Ascending aorta (tissue), 2 donors: ENCODE measurements at regions not wholly inside any gene's neighbourhood (a gene's known extent, or its start where the extent isn't known, plus 50 kb on each side); places are given as distances from the start of the nearest gene placed in this dataset.
"Not testable (repeated sequence)": the region's sequence is repeated elsewhere in the genome, so short reads cannot be mapped to it uniquely, and the experiment has no call there.

ENCODE experiments used
- DNase-seq, 2 donors: peaks; one replicate each; pipeline ENCODE4 v3.0.0-alpha.2; 2019; ENCODE audit warnings: low spot score in 2 of 2
- H3K27ac ChIP-seq, 2 donors: fragments of 200-600 bp; sonication (generic); one replicate each; pipeline ENCODE4 v1.5.1; 2016 to 2017; ENCODE audit warnings: mild to moderate bottlenecking in 1 of 2
- H3K27me3 ChIP-seq: fragments of 200-600 bp; sonication (generic); one replicate; pipeline ENCODE4 v1.5.1; 2017
- H3K36me3 ChIP-seq, 2 donors: fragments of 200-600 bp; sonication (generic); one replicate each; pipeline ENCODE4 v1.5.1; 2016
- H3K4me1 ChIP-seq, 2 donors: fragments of 200-600 bp; sonication (generic); one replicate each; pipeline ENCODE4 v1.5.1; 2016 to 2017; ENCODE audit warnings: mild to moderate bottlenecking in 1 of 2
- H3K4me3 ChIP-seq, 2 donors: fragments of 200-600 bp; sonication (generic); one replicate each; pipeline ENCODE4 v1.5.1; 2016 to 2017; ENCODE audit warnings: mild to moderate bottlenecking in 1 of 2
- H3K9me3 ChIP-seq, 2 donors: fragments of 200-600 bp; sonication (generic); one replicate each; pipeline ENCODE4 v1.5.1; 2016
- intact Hi-C: fragments of 100-400 bp; cut with DNase I; formaldehyde crosslinking; loops from one replicate; pipeline ENCODE4 v1.15.1; 2023
- TF ChIP-seq, protein P1 (sequence below), 3 experiments: fragments of 200-600 bp in 2 of 3; fragments of 450-650 bp in 1 of 3; sonication (generic) in 2 of 3; IDR thresholded peaks; one replicate each; pipeline ENCODE4 v1.5.1; 2016 to 2019; ENCODE audit warnings: antibody characterized with exemption in 3 of 3, mild to moderate bottlenecking in 1 of 3, moderate library complexity in 1 of 3

GRCh38 chr9:73270967-73271721 is 119.5 kb downstream of the ANXA1 start:
- intact Hi-C loops: no loop called here
- H3K36me3 ChIP-seq: no peaks in the 10 kb centered on the region
- TF ChIP-seq, protein P1, sequence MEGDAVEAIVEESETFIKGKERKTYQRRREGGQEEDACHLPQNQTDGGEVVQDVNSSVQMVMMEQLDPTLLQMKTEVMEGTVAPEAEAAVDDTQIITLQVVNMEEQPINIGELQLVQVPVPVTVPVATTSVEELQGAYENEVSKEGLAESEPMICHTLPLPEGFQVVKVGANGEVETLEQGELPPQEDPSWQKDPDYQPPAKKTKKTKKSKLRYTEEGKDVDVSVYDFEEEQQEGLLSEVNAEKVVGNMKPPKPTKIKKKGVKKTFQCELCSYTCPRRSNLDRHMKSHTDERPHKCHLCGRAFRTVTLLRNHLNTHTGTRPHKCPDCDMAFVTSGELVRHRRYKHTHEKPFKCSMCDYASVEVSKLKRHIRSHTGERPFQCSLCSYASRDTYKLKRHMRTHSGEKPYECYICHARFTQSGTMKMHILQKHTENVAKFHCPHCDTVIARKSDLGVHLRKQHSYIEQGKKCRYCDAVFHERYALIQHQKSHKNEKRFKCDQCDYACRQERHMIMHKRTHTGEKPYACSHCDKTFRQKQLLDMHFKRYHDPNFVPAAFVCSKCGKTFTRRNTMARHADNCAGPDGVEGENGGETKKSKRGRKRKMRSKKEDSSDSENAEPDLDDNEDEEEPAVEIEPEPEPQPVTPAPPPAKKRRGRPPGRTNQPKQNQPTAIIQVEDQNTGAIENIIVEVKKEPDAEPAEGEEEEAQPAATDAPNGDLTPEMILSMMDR (IDR thresholded peaks at IDR 0.05): no peak
- no peak for DNase-seq
- H3K27ac ChIP-seq: no peak overlapping the region
- no peak overlapping the region for H3K4me3 ChIP-seq
- H3K27me3 ChIP-seq: no peaks in the 10 kb centered on the region
- H3K4me1 ChIP-seq: no peaks in the 10 kb centered on the region
- H3K9me3 ChIP-seq: no peaks in the 10 kb centered on the region

- H3K9me3 ChIP-seq: no peaks in the 10 kb centered on the region
- H3K36me3 ChIP-seq: no peaks in the 10 kb centered on the region
- no peak for DNase-seq
- no peak overlapping the region for H3K27ac ChIP-seq
- no peak overlapping the region for H3K4me3 ChIP-seq
- TF ChIP-seq, protein P1 (IDR thresholded peaks at IDR 0.05): no peak
- H3K27me3 ChIP-seq: no peaks in the 10 kb centered on the region
- intact Hi-C loops: no loop called here
- H3K4me1 ChIP-seq: no peaks in the 10 kb centered on the region
Observed at GRCh38 chr9:73280113-73280512, 128.4 kb downstream of the ANXA1 start.

GRCh38 chr9:73284377-73284776 is 132.7 kb downstream of the ANXA1 start:
- no peak for DNase-seq
- no peaks in the 10 kb centered on the region for H3K36me3 ChIP-seq
- H3K4me1 ChIP-seq: no peaks in the 10 kb centered on the region
- intact Hi-C loops: no loop called here
- no peaks in the 10 kb centered on the region for H3K9me3 ChIP-seq
- no peaks in the 10 kb centered on the region for H3K27me3 ChIP-seq
- TF ChIP-seq, protein P1 (IDR thresholded peaks at IDR 0.05): no peak
- H3K4me3 ChIP-seq: no peak overlapping the region
- no peak overlapping the region for H3K27ac ChIP-seq

GRCh38 chr9:73294336-73294735 is 142.7 kb downstream of the ANXA1 start:
- no peak for DNase-seq
- no peaks in the 10 kb centered on the region for H3K9me3 ChIP-seq
- TF ChIP-seq, protein P1 (IDR thresholded peaks at IDR 0.05): no peak
- intact Hi-C loops: no loop called here
- H3K27ac ChIP-seq: no peak overlapping the region
- no peaks in the 10 kb centered on the region for H3K27me3 ChIP-seq
- H3K36me3 ChIP-seq: no peaks in the 10 kb centered on the region
- H3K4me1 ChIP-seq: no peaks in the 10 kb centered on the region
- H3K4me3 ChIP-seq: no peak overlapping the region

DNA sequence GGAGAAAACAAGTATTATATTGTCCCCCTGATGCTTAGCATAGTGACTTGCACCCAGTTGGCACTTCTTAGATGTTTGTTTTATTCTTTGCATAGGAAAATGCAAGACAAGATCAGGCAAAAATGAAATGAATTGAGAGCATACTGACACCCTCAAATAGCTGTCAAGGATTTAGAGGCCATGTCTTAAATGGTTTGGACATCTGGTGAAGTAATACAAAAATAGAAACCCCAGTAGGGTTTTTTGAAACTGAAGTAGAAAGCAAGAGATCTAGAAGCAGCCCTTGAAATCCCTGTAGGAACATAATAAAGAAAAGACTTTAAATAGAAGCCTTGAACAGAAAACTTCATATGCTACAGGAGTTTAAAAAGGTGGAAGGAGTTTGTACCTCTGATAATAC is 174.3 kb downstream of the ANXA1 start:
- Histone ChIP-seq H3K4me3 (no peak overlapping the region), H3K27ac (no peak overlapping the region), H3K36me3 (no peaks in the 10 kb centered on the region), H3K4me1 (no peaks in the 10 kb centered on the region), H3K9me3 (no peaks in the 10 kb centered on the region), H3K27me3 (no peaks in the 10 kb centered on the region)
- DNase-seq: no peak
- intact Hi-C loops: no loop called here
- TF ChIP-seq, protein P1 (IDR thresholded peaks at IDR 0.05): no peak

DNA sequence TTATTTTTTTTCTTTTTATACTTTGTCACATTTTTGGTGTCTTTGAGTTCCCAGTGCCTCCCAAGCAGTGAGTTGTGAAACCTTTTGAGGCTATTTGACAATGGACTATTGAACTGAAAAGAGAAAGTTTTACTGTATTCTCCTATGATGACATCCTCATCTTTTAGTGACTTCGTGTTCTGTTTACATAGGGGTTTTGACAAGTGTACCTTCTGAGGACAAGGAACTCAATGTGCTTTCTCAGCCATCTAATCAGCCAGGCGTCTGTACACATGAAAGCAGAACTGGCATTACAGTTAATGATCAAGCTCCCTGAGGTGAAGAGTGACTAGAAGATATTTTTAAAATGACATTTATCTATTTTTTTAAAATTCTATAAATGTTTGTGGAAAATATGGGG is 175.5 kb downstream of the ANXA1 start:
- DNase-seq: no peak
- Histone ChIP-seq H3K4me3 (no peak overlapping the region), H3K4me1 (no peaks in the 10 kb centered on the region), H3K27ac (no peak overlapping the region), H3K27me3 (no peaks in the 10 kb centered on the region), H3K36me3 (no peaks in the 10 kb centered on the region), H3K9me3 (no peaks in the 10 kb centered on the region)
- intact Hi-C loops: no loop called here
- TF ChIP-seq, protein P1 (IDR thresholded peaks at IDR 0.05): no peak

DNA sequence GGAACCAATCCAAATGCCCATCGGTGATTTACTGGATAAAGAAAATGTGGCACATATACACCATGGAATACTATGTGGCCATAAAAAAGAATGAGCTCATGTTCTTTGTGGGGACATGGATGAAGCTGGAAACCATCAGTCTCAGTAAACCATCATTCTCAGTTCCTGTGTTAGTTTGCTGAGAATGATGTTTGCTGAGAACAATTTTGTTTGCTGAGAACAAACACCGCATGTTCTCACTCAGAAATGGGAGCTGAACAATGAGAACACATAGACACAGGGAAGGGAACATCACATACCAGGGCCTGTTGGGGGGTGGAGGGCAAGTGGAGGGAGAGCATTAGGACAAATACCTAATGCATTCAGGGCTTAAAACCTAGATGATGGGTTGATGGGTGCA is 185.5 kb downstream of the ANXA1 start:
- H3K36me3 ChIP-seq, H3K27me3 ChIP-seq, H3K9me3 ChIP-seq, H3K4me3 ChIP-seq, DNase-seq, H3K27ac ChIP-seq, H3K4me1 ChIP-seq, intact Hi-C loops: not testable (repeated sequence)
